HL-60 (cell line): ENCODE measurements at regions not wholly inside any gene's neighbourhood (a gene's known extent, or its start where the extent isn't known, plus 50 kb on each side); places are given as distances from the start of the nearest gene placed in this dataset.
"Not testable (repeated sequence)": the region's sequence is repeated elsewhere in the genome, so short reads cannot be mapped to it uniquely, and the experiment has no call there.

Source experiments
- DNase-seq, 2 experiments: peaks; one replicate each; pipeline ENCODE4 v3.0.0-alpha.2; 2010 to 2020; ENCODE audit warnings: low read depth in 1 of 2, low spot score in 1 of 2
- H3K27ac ChIP-seq: fragments of 250-450 bp; sonication (Bioruptor Pico); replicated peaks from 2 replicates; pipeline ENCODE4 v1.5.1; 2020; ENCODE audit warnings: mild to moderate bottlenecking, moderate library complexity
- H3K27me3 ChIP-seq: fragments of 250-450 bp; sonication (Bioruptor Pico); 2 replicates; pipeline ENCODE4 v1.5.1; 2021; ENCODE audit warnings: mild to moderate bottlenecking, moderate library complexity; ENCODE audit not compliant: insufficient read depth, poor library complexity, severe bottlenecking
- H3K4me3 ChIP-seq: replicated peaks from 2 replicates; pipeline ENCODE4 v1.5.1; 2011; ENCODE audit warnings: mild to moderate bottlenecking, control low read depth, low read length; ENCODE audit not compliant: insufficient read depth
- GABPA ChIP-seq: IDR thresholded peaks from 2 replicates; pipeline ENCODE4 v1.6.1; 2012; ENCODE audit warnings: low read depth
- POLR2AphosphoS5 ChIP-seq: IDR thresholded peaks from 2 replicates; pipeline ENCODE4 v1.6.1; 2012; ENCODE audit warnings: low read depth
- SPI1 ChIP-seq: IDR thresholded peaks from 2 replicates; pipeline ENCODE4 v1.6.1; 2012; ENCODE audit warnings: low read depth, mild to moderate bottlenecking, borderline replicate concordance
- TF ChIP-seq, protein P1 (sequence below): IDR thresholded peaks from 2 replicates; pipeline ENCODE4 v1.6.1; 2012; ENCODE audit warnings: low read depth; ENCODE audit not compliant: insufficient replicate concordance
- TF ChIP-seq, protein P2 (sequence below): IDR thresholded peaks from one replicate; pipeline ENCODE4 v1.5.1; 2011; ENCODE audit warnings: low read length, control low read depth, inconsistent platforms; ENCODE audit not compliant: insufficient read depth

DNA sequence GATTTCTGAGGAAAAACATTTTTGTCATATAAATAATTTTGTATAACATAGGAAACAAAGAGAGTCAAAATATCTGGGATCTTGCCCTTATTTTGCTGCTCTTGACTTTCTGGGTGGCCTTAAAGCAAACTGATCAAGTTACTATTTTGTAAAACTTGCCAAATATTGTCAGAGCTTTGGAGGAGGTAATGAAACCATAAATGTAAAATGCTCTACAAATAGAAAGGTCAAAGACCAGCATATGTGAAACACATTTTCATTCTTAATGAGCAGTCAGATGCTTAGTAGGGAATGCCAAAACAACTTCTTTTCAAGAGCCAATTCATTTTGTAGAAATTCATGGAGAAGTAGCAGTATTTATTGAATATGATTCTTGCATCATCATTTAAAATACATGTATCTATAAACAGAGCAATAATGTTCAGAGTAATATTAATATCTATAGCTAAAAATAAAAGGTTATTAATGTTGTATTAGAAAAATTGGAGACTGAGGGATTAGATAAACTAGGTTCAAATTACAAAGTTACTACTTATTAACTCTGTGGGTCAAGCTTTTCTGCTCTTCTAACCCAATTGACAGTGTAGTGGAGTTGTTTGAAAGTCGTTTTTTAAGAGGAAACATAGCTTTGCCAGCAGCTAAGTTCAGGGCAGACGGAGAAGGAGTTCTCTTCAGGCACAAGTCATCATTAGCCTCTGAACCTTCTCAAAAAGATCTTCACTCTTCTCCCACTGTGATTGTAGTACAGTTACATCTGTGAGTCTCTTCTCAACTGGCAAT is 2053.1 kb downstream of the EFNA5 start:
- no peak overlapping the region for H3K27ac ChIP-seq
- TF ChIP-seq POLR2AphosphoS5 (no peak), GABPA (no peak), SPI1 (no peak)
- TF ChIP-seq, protein P1, sequence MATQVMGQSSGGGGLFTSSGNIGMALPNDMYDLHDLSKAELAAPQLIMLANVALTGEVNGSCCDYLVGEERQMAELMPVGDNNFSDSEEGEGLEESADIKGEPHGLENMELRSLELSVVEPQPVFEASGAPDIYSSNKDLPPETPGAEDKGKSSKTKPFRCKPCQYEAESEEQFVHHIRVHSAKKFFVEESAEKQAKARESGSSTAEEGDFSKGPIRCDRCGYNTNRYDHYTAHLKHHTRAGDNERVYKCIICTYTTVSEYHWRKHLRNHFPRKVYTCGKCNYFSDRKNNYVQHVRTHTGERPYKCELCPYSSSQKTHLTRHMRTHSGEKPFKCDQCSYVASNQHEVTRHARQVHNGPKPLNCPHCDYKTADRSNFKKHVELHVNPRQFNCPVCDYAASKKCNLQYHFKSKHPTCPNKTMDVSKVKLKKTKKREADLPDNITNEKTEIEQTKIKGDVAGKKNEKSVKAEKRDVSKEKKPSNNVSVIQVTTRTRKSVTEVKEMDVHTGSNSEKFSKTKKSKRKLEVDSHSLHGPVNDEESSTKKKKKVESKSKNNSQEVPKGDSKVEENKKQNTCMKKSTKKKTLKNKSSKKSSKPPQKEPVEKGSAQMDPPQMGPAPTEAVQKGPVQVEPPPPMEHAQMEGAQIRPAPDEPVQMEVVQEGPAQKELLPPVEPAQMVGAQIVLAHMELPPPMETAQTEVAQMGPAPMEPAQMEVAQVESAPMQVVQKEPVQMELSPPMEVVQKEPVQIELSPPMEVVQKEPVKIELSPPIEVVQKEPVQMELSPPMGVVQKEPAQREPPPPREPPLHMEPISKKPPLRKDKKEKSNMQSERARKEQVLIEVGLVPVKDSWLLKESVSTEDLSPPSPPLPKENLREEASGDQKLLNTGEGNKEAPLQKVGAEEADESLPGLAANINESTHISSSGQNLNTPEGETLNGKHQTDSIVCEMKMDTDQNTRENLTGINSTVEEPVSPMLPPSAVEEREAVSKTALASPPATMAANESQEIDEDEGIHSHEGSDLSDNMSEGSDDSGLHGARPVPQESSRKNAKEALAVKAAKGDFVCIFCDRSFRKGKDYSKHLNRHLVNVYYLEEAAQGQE, result no peak
- TF ChIP-seq, protein P2, sequence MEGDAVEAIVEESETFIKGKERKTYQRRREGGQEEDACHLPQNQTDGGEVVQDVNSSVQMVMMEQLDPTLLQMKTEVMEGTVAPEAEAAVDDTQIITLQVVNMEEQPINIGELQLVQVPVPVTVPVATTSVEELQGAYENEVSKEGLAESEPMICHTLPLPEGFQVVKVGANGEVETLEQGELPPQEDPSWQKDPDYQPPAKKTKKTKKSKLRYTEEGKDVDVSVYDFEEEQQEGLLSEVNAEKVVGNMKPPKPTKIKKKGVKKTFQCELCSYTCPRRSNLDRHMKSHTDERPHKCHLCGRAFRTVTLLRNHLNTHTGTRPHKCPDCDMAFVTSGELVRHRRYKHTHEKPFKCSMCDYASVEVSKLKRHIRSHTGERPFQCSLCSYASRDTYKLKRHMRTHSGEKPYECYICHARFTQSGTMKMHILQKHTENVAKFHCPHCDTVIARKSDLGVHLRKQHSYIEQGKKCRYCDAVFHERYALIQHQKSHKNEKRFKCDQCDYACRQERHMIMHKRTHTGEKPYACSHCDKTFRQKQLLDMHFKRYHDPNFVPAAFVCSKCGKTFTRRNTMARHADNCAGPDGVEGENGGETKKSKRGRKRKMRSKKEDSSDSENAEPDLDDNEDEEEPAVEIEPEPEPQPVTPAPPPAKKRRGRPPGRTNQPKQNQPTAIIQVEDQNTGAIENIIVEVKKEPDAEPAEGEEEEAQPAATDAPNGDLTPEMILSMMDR, result no peak
- no peak overlapping the region for H3K4me3 ChIP-seq
- DNase-seq, result no peak
- no peaks in the 10 kb centered on the region for H3K27me3 ChIP-seq

DNA sequence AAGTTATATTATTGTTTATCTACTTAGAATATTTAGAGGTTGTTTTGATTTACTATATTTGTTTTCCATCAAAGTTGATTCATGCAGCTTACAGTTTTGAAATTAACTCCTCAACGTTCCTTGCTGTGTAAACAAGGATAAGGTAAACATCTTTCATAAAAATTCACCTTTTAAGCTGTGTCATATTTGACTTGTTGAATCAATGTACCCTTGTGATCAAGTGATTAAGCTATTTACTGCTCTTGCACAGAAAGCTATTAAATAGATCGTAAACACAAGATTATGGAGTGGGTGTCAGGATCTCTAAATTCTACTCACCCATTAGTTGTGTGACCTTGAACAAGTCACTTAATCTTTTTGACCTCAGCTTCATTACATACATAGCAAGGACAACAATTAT is 2054.0 kb upstream of the NUDT12 start:
- Histone ChIP-seq H3K4me3 (no peak overlapping the region), H3K27ac (no peak overlapping the region), H3K27me3 (no peaks in the 10 kb centered on the region)
- no peak for DNase-seq
- TF ChIP-seq POLR2AphosphoS5 (no peak), GABPA (no peak), SPI1 (no peak)
- TF ChIP-seq, protein P1, result no peak
- TF ChIP-seq, protein P2, result no peak

DNA sequence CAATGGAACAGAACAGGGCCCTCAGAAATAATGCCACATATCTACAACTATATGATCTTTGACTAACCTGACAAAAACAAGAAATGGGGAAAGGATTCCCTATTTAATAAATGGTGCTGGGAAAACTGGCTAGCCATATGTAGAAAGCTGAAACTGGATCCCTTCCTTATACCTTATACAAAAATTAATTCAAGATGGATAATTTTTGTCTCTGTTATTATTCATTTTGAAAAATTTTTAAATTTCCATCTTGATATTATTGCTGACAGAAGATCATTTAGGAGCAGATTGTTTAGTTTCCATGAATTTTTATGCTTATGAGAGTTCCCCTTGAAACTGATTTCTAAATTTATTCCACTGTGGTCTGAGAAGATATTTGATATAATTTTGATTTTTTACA is 2039.8 kb upstream of the NUDT12 start:
- not testable (repeated sequence) for H3K27ac ChIP-seq, H3K4me3 ChIP-seq, H3K27me3 ChIP-seq, DNase-seq

DNA sequence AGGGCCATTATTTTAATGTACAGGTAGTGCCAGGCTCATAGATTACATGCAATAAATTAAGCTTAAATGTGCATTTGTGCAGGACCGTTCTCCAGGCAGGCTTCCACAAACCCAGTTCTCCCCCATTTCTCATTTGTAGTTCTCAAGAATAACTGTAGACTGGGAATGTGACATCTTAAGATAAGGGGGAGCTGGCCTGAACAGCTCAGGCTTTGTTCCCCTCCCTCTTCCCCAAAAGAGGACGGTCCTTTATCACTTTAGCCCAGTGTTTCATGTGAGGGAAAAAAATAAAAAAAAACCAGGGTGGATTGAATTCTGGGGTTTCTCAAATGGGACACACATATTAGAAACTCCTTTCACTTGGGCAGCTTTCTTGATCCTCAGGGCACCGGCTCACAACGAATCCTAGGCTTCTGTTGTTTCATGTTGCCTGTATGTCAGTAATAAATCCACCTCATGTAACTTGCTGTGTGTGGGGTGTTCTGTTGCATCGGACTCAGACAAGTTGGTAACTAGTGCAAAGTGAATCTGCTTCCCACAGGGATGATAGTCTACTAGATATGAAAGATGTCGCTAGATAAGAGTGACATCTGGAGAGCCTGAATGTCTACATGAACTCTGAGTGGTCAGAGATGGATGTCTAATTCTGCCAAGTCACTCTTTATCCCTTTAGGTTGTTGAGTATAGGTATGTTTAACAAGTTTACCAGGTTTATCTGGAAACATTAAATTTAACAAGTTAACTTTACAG is 2030.6 kb upstream of the NUDT12 start:
- Histone ChIP-seq H3K27me3 (no peaks in the 10 kb centered on the region), H3K4me3 (no peak overlapping the region), H3K27ac (no peak overlapping the region)
- TF ChIP-seq POLR2AphosphoS5, result no peak
- TF ChIP-seq GABPA, result no peak
- TF ChIP-seq, protein P1, result no peak
- no peak for TF ChIP-seq SPI1
- TF ChIP-seq, protein P2, result no peak
- no peak for DNase-seq
